Mammary epithelial cell (primary cell): ENCODE measurements at regions not wholly inside any gene's neighbourhood (a gene's known extent, or its start where the extent isn't known, plus 50 kb on each side); places are given as distances from the start of the nearest gene placed in this dataset.
"Not testable (repeated sequence)": the region's sequence is repeated elsewhere in the genome, so short reads cannot be mapped to it uniquely, and the experiment has no call there.

Experiments
- EZH2 ChIP-seq: IDR thresholded peaks from 2 replicates; pipeline ENCODE4 v1.6.1; 2012; ENCODE audit warnings: low read length, inconsistent platforms, borderline replicate concordance
- TF ChIP-seq, protein P1 (sequence below), 2 donors: IDR thresholded peaks in 1 of 2; conservative IDR thresholded peaks in 1 of 2; 2 replicates each; pipeline ENCODE4 v1.5.1; 2011 to 2012; ENCODE audit warnings: inconsistent platforms in 2 of 2, low read length in 2 of 2, mild to moderate bottlenecking in 2 of 2, control low read depth in 1 of 2, low read depth in 1 of 2; ENCODE audit not compliant: insufficient read depth in 1 of 2; ENCODE audit errors: extremely low read depth in 1 of 2

DNA sequence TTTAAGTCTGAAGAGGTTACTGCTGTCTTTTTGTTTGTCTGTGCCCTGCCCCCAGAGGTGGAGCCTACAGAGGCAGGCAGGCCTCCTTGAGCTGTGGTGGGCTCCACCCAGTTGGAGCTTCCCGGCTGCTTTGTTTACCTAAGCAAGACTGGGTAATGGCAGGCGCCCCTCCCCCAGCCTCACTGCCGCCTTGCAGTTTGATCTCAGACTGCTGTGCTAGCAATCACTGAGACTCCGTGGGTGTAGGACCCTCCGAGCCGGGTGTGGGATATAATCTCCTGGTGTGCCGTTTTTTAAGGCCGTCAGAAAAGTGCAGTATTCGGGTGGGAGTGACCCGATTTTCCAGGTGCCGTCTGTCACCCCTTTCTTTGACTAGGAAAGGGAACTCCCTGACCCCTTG, 499.3 kb upstream of the GRAMD2B start:
- TF ChIP-seq, protein P1, sequence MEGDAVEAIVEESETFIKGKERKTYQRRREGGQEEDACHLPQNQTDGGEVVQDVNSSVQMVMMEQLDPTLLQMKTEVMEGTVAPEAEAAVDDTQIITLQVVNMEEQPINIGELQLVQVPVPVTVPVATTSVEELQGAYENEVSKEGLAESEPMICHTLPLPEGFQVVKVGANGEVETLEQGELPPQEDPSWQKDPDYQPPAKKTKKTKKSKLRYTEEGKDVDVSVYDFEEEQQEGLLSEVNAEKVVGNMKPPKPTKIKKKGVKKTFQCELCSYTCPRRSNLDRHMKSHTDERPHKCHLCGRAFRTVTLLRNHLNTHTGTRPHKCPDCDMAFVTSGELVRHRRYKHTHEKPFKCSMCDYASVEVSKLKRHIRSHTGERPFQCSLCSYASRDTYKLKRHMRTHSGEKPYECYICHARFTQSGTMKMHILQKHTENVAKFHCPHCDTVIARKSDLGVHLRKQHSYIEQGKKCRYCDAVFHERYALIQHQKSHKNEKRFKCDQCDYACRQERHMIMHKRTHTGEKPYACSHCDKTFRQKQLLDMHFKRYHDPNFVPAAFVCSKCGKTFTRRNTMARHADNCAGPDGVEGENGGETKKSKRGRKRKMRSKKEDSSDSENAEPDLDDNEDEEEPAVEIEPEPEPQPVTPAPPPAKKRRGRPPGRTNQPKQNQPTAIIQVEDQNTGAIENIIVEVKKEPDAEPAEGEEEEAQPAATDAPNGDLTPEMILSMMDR (conservative IDR thresholded peaks at IDR 0.05 in 1 of 2, IDR thresholded peaks at IDR 0.05 in 1 of 2; ENCODE audit: extremely low read depth in 1 of 2, insufficient read depth in 1 of 2, low read depth in 1 of 2, low read length in 2 of 2): not testable (repeated sequence)
- TF ChIP-seq EZH2: not testable (repeated sequence)
